GM21381 (cell line): ENCODE measurements at regions not wholly inside any gene's neighbourhood (a gene's known extent, or its start where the extent isn't known, plus 50 kb on each side); places are given as distances from the start of the nearest gene placed in this dataset.

Experiments used
- ATAC-seq: cut with Tn5 transposase; IDR thresholded peaks from one replicate; pipeline ENCODE4 v1.9.1; 2021; ENCODE audit warnings: mild to moderate bottlenecking, moderate library complexity; ENCODE audit not compliant: unreplicated experiment

GRCh38 chr13:74973935-74974879 is 507.8 kb downstream of the TBC1D4 start:
- ATAC-seq = no peak

- ATAC-seq = no peak
These were observed 512.5 kb downstream of the TBC1D4 start for GRCh38 chr13:74969419-74969818.

- ATAC-seq = no peak
These were observed 515.0 kb downstream of the TBC1D4 start for GRCh38 chr13:74966814-74967424.

- no peak for ATAC-seq
These were observed 515.7 kb downstream of the TBC1D4 start for GRCh38 chr13:74966275-74966674.

GRCh38 chr13:74945637-74946036 is 536.3 kb downstream of the TBC1D4 start:
- ATAC-seq = no peak

- ATAC-seq = no peak
These were observed 550.1 kb downstream of the TBC1D4 start for GRCh38 chr13:74931698-74932433.

GRCh38 chr13:74930402-74931165 is 551.4 kb downstream of the TBC1D4 start:
- ATAC-seq = no peak

- ATAC-seq = no peak
These were observed 552.5 kb downstream of the TBC1D4 start for GRCh38 chr13:74929436-74929835.

GRCh38 chr13:74927823-74928222 is 554.1 kb downstream of the TBC1D4 start:
- ATAC-seq = no peak

- no peak for ATAC-seq
These were observed 559.0 kb downstream of the TBC1D4 start for GRCh38 chr13:74922963-74923362.

- no peak for ATAC-seq
These were observed 560.6 kb downstream of the TBC1D4 start for GRCh38 chr13:74921326-74921725.

- ATAC-seq = no peak
These were observed 561.0 kb downstream of the TBC1D4 start for GRCh38 chr13:74920920-74921319.

- ATAC-seq = no peak
These were observed 561.6 kb downstream of the TBC1D4 start for GRCh38 chr13:74920361-74920760.

GRCh38 chr13:74919914-74920313 is 562.1 kb downstream of the TBC1D4 start:
- no peak for ATAC-seq

GRCh38 chr13:74912898-74913297 is 569.1 kb downstream of the TBC1D4 start:
- ATAC-seq = no peak

GRCh38 chr13:74910415-74910814 is 571.6 kb downstream of the TBC1D4 start:
- ATAC-seq = no peak

- no peak for ATAC-seq
These were observed 574.2 kb downstream of the TBC1D4 start for GRCh38 chr13:74907788-74908187.

- no peak for ATAC-seq
These were observed 577.4 kb downstream of the TBC1D4 start for GRCh38 chr13:74904556-74904955.

- no peak for ATAC-seq
These were observed 586.8 kb downstream of the TBC1D4 start for GRCh38 chr13:74895042-74895796.

- no peak for ATAC-seq
These were observed 589.9 kb downstream of the TBC1D4 start for GRCh38 chr13:74892096-74892495.
